Loucy (cell line): ENCODE measurements at regions not wholly inside any gene's neighbourhood (a gene's known extent, or its start where the extent isn't known, plus 50 kb on each side); places are given as distances from the start of the nearest gene placed in this dataset.

Experiments used
- CTCF ChIP-seq: fragments of 200-600 bp; sonication (generic); conservative IDR thresholded peaks from 2 replicates; pipeline ENCODE4 v1.5.1; 2014; ENCODE audit warnings: mild to moderate bottlenecking, antibody characterized with exemption, low read length
- EZH2phosphoT487 ChIP-seq: fragments of 200-600 bp; IDR thresholded peaks from 2 replicates; pipeline ENCODE4 v1.6.1; 2018; ENCODE audit warnings: antibody characterized with exemption, mild to moderate bottlenecking, moderate library complexity, borderline replicate concordance

- TF ChIP-seq CTCF (no peak), EZH2phosphoT487 (no peak)
Observed at GRCh38 chr3:94241986-94242385, 179.1 kb downstream of the NSUN3 start.
